ENCODE measurements at regions not wholly inside any gene's neighbourhood (a gene's known extent, or its start where the extent isn't known, plus 50 kb on each side); places are given as distances from the start of the nearest gene placed in this dataset.

DNA sequence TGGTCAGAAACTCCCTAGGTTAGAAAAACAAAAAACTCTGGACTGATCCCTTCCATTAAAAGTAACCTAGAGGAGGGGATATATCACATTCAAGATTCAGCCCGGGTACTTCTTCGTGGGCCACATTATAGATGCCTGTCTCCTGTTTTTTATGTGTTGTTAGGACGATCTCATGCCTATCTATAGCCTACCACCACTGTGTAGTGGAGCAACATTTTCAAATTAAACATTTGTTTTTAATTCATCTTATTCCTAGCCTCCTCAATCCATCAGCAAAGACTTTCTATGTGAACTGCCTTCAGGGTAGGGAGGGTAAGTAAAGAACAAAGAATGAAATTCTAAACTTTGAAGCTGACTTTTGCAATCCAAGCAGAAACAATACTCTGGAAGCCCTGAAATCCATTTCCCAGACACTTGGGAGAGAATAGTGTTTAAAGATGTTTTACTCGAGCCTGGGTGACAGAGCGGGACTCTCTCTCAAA lies 379.4 kb downstream of the ANXA1 start:
- Mint-ChIP-seq H3K4me1 (no peaks in the 10 kb centered on the region), H3K9me3 (no peaks in the 10 kb centered on the region), H3K4me3 (no peak overlapping the region), H3K27me3 (no peaks in the 10 kb centered on the region), H3K27ac (no peak overlapping the region), H3K36me3 (ENCODE audit: low read depth) (no peaks in the 10 kb centered on the region)
- intact Hi-C loops (cut with micrococcal nuclease), result no loop called here
- DNase-seq, result no peak

DNA sequence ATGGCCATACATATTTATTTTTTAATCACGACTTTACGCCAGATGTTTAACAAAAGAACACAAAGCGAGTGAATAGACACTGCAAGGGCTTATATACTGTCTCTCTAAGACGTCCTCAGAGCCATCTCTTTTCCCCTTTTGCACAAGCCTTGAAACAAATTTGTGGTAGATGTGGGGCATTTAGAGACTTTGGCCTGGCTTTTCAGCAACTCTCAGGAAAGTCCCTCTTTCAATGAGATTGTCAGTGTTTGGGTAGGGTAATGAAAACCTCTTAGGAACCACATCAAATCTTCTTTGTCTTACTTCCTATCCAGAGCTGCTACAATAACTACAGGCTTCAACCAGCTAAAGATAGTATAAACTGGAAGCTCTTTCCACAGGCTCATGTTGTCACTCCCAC lies 380.0 kb downstream of the ANXA1 start:
- Mint-ChIP-seq H3K4me1 (no peaks in the 10 kb centered on the region), H3K4me3 (no peak overlapping the region), H3K27me3 (no peaks in the 10 kb centered on the region), H3K36me3 (ENCODE audit: low read depth) (no peaks in the 10 kb centered on the region), H3K27ac (no peak overlapping the region), H3K9me3 (no peaks in the 10 kb centered on the region)
- intact Hi-C loops (cut with micrococcal nuclease), result no loop called here
- no peak for DNase-seq

DNA sequence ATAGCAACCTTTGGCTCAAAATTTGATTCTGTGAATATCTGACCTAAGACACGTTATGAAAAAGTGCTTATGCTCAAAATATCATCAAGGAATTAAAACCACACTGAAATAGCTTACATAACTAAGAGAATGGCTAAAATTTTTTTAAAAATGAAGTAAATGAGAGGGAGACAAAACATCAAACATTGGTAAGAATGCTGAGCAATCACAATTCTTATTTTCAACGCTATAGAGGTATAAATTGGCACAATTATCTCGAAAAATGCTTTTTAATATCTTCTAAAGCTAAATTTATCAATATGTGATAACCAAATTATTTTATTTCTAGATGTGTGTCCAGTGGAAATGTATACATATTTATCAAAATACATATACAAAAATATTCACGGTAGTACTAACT lies 381.3 kb downstream of the ANXA1 start:
- no peak for DNase-seq
- Mint-ChIP-seq H3K36me3 (ENCODE audit: low read depth) (no peaks in the 10 kb centered on the region), H3K9me3 (no peaks in the 10 kb centered on the region), H3K4me3 (no peak overlapping the region), H3K27me3 (no peaks in the 10 kb centered on the region), H3K4me1 (no peaks in the 10 kb centered on the region), H3K27ac (no peak overlapping the region)
- intact Hi-C loops (cut with micrococcal nuclease), result no loop called here

DNA sequence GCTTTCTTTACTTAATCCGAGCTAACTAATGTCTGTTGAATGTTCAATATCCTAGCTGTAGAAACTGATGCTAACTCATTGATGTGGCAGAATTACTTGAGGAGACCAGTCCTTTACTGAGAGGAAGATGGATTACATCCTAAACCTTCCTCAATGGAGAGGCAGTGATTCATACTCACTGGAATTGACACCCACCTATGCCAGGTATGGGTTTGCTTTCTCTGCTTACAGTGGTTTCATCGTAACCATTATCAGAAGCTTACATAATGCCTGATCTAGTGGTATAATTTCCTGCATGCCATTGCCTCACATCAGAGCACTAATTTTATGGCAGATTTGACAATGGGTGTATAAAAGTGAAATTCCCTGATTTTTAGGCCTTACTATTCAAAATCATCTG lies 384.7 kb downstream of the ANXA1 start:
- Mint-ChIP-seq H3K36me3 (ENCODE audit: low read depth) (no peaks in the 10 kb centered on the region), H3K27ac (no peak overlapping the region), H3K4me1 (no peaks in the 10 kb centered on the region), H3K4me3 (no peak overlapping the region), H3K9me3 (no peaks in the 10 kb centered on the region), H3K27me3 (no peaks in the 10 kb centered on the region)
- intact Hi-C loops (cut with micrococcal nuclease), result no loop called here
- DNase-seq, result no peak

DNA sequence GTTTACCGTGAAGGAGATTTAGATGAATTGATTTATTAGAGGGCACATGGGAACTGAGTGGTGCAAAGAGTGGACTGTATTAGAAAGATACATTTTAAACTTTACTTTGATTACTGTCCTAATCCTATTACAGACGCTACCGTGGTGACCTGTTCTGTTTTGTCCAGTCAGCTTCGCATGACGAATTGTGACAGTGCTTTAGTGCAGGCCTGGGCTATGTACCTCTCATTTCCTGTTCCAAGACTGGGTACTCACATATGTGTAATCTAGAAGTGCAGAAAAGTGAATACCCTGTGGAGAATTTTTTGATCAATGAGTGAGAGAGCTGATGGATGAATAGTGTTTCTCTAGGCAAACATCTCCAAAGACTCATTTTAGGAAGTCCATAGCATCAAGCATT lies 385.9 kb downstream of the ANXA1 start:
- H3K4me3 Mint-ChIP-seq, result no peak overlapping the region
- intact Hi-C loops (cut with micrococcal nuclease), result no loop called here
- no peaks in the 10 kb centered on the region for H3K27me3 Mint-ChIP-seq
- no peak overlapping the region for H3K27ac Mint-ChIP-seq
- H3K36me3 Mint-ChIP-seq (ENCODE audit: low read depth), result no peaks in the 10 kb centered on the region
- no peak for DNase-seq
- no peaks in the 10 kb centered on the region for H3K4me1 Mint-ChIP-seq
- no peaks in the 10 kb centered on the region for H3K9me3 Mint-ChIP-seq

DNA sequence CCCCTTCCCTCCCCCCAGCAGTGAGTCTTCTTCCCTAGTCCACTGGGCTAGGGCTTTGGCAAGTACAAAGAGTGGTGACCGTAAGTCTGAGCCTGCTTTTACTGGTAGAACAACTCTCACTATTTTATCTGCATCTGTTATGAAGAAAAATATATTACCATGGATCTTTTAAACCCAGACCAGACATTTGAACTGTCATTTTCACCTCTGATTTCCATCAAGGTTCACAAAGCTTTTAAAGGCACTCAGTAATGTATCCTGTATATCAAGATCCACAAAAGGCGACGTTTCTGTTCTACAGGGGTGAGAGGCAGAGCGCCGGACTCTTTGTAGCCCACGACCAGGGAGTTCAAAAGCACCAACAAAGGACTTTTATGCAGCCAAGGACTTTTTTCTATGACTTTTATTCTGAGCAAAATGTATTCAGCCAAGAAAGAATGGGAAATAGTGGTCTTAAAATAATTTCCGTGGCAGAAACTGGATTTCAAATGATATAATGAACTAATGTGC lies 388.3 kb downstream of the ANXA1 start:
- Mint-ChIP-seq H3K9me3 (no peaks in the 10 kb centered on the region), H3K36me3 (ENCODE audit: low read depth) (no peaks in the 10 kb centered on the region), H3K4me1 (no peaks in the 10 kb centered on the region), H3K4me3 (no peak overlapping the region), H3K27me3 (no peaks in the 10 kb centered on the region), H3K27ac (no peak overlapping the region)
- intact Hi-C loops (cut with micrococcal nuclease), result no loop called here
- DNase-seq, result no peak

DNA sequence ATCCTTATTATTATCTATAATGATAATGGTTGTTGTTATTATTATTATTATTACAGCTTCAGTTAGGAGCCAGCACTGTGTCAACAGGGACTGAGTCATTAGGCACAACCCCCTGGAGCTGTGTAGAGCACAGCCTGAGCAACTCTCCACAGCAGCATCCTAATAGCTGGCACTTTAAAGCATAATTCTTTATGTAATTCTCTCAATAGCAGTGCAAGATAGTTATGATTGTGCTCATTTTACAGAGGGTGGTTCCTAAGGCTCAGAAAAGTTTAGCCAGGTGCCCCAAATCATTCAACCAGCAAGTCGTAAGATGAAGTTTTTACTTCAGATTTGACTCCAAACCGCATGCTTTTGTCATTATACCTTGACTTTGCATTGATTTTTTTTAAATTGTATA lies 390.3 kb downstream of the ANXA1 start:
- intact Hi-C loops (cut with micrococcal nuclease), result no loop called here
- Mint-ChIP-seq H3K27me3 (no peaks in the 10 kb centered on the region), H3K27ac (no peak overlapping the region), H3K36me3 (ENCODE audit: low read depth) (no peaks in the 10 kb centered on the region), H3K4me3 (no peak overlapping the region), H3K4me1 (no peaks in the 10 kb centered on the region), H3K9me3 (no peaks in the 10 kb centered on the region)
- no peak for DNase-seq

DNA sequence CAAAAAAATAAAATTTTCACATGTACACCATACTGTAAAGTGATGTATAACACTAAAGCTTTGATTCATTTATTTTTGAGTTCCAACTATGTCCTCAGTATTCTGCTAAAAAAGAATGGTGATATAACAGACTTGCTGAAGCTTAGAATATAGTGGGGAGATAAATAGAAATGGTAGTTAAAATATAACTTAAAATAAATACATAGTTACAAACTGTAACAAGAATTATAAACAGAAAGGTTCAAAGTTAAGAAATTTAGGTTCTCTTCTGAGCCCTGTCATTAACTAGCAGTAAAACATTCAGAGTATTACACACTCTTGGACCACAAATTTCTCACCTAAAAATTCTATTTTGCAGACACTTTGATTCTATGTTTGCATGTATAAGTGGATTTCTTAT lies 392.1 kb downstream of the ANXA1 start:
- no peaks in the 10 kb centered on the region for H3K36me3 Mint-ChIP-seq (ENCODE audit: low read depth)
- H3K4me1 Mint-ChIP-seq, result no peaks in the 10 kb centered on the region
- no peak overlapping the region for H3K27ac Mint-ChIP-seq
- no peak overlapping the region for H3K4me3 Mint-ChIP-seq
- H3K27me3 Mint-ChIP-seq, result no peaks in the 10 kb centered on the region
- DNase-seq, result no peak
- no peaks in the 10 kb centered on the region for H3K9me3 Mint-ChIP-seq
- intact Hi-C loops (cut with micrococcal nuclease), result no loop called here

DNA sequence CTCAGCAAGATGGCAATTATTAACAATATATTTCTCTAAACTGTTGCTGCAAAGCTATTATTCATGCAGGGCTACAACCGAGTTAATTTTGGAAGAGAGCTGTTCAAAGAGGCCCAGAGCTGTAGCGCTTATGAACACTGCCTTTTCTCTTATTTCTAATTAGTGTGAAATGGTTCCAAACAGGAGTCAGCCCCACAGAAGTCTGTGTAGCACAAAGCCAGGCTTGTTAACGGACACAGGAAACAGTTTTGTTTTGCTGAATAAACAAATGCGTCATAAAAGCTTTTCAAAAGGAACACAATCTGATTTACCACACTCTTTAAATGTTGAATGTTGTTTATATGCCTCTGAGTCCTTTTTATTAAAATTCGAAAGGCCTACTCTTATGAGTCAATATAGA lies 396.5 kb downstream of the ANXA1 start:
- no peak overlapping the region for H3K4me3 Mint-ChIP-seq
- no peaks in the 10 kb centered on the region for H3K36me3 Mint-ChIP-seq (ENCODE audit: low read depth)
- intact Hi-C loops (cut with micrococcal nuclease), result no loop called here
- H3K4me1 Mint-ChIP-seq, result no peaks in the 10 kb centered on the region
- no peaks in the 10 kb centered on the region for H3K9me3 Mint-ChIP-seq
- H3K27me3 Mint-ChIP-seq, result no peaks in the 10 kb centered on the region
- H3K27ac Mint-ChIP-seq, result no peak overlapping the region
- DNase-seq, result no peak

DNA sequence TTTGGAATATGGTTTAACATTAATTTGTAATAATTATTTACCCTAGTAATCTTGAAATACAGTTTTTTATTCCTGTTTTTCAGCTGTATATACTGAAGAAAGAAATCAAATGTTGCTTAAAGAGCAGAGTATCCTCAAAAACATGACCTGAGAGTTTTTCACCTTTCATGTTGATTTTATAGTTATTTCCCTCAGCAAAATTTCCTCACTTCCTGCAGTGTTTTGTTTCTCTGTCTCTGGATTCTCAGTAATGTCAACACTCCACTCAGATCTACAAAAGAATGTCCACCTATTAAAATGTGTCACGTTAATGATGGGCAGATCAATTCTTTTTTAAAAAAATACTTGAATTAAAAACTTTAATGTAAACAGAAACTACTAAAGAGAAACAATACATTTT lies 398.3 kb downstream of the ANXA1 start:
- no peaks in the 10 kb centered on the region for H3K36me3 Mint-ChIP-seq (ENCODE audit: low read depth)
- no peak overlapping the region for H3K27ac Mint-ChIP-seq
- H3K4me1 Mint-ChIP-seq, result no peaks in the 10 kb centered on the region
- H3K27me3 Mint-ChIP-seq, result no peaks in the 10 kb centered on the region
- H3K4me3 Mint-ChIP-seq, result no peak overlapping the region
- no peaks in the 10 kb centered on the region for H3K9me3 Mint-ChIP-seq
- DNase-seq, result no peak
- intact Hi-C loops (cut with micrococcal nuclease), result no loop called here

DNA sequence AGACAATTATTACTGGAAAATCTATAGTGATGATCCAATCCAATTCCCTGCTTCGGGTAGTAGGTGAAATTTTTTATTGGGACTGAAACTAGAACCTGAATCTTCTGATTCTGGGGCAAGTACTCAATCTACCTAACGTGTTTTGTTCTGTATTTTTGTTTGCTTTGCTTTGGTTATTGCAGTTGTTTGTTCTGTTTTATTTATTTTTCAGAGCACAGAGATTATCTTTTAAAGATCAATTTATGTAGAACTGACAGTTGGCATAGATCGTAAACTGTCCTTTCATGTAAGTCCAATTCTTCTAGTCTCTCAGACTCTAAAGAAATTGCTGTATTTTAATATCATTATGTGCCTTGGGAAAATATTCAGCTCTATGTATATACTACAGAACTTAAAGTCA lies 401.6 kb downstream of the ANXA1 start:
- DNase-seq, result no peak
- Mint-ChIP-seq H3K4me1 (no peaks in the 10 kb centered on the region), H3K27me3 (no peaks in the 10 kb centered on the region), H3K9me3 (no peaks in the 10 kb centered on the region), H3K27ac (no peak overlapping the region), H3K36me3 (ENCODE audit: low read depth) (no peaks in the 10 kb centered on the region), H3K4me3 (no peak overlapping the region)
- intact Hi-C loops (cut with micrococcal nuclease), result no loop called here

DNA sequence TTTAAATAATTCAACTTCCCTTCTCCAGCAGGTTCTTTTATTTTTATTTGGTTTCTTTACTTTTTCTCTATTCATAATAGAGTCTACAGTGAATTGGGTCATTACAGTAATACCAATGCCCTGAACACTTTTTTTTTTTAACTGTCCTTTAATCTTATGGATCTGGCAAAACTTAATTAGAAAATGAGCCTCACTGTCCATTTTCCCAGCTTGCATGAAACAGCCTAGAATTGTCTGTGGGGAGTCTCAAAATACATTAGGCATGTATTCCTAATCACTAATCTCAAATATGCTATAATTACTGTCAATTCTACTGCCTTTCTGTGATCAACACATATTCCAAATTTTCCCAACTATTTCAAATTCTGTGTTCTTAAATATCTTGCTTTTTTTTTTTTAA lies 406.8 kb downstream of the ANXA1 start:
- intact Hi-C loops (cut with micrococcal nuclease), result no loop called here
- DNase-seq, result no peak
- Mint-ChIP-seq H3K4me3 (no peak overlapping the region), H3K4me1 (no peaks in the 10 kb centered on the region), H3K27ac (no peak overlapping the region), H3K27me3 (no peaks in the 10 kb centered on the region), H3K36me3 (ENCODE audit: low read depth) (no peaks in the 10 kb centered on the region), H3K9me3 (no peaks in the 10 kb centered on the region)

DNA sequence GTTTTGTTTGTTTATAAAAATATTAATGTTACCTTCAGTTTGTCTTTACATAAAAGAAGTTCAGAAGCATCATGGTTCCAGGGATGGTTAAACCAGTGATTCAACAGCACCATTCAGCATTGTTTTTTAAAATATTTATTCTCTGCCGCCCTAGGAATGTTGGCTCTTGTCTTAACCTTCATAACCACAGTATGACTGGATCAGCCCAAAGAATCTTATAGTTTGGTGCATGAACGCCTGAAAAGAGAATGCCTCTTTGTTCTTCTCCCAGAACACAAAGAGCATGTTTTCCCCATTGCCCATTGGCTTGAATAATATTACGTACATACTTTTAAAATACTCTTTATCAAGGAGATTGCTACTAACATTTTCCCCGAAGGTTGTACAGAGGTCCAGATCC lies 413.4 kb downstream of the ANXA1 start:
- H3K4me1 Mint-ChIP-seq, result no peaks in the 10 kb centered on the region
- no peaks in the 10 kb centered on the region for H3K36me3 Mint-ChIP-seq (ENCODE audit: low read depth)
- no peak overlapping the region for H3K4me3 Mint-ChIP-seq
- intact Hi-C loops (cut with micrococcal nuclease), result no loop called here
- no peak overlapping the region for H3K27ac Mint-ChIP-seq
- no peak for DNase-seq
- H3K9me3 Mint-ChIP-seq, result no peaks in the 10 kb centered on the region
- no peaks in the 10 kb centered on the region for H3K27me3 Mint-ChIP-seq

DNA sequence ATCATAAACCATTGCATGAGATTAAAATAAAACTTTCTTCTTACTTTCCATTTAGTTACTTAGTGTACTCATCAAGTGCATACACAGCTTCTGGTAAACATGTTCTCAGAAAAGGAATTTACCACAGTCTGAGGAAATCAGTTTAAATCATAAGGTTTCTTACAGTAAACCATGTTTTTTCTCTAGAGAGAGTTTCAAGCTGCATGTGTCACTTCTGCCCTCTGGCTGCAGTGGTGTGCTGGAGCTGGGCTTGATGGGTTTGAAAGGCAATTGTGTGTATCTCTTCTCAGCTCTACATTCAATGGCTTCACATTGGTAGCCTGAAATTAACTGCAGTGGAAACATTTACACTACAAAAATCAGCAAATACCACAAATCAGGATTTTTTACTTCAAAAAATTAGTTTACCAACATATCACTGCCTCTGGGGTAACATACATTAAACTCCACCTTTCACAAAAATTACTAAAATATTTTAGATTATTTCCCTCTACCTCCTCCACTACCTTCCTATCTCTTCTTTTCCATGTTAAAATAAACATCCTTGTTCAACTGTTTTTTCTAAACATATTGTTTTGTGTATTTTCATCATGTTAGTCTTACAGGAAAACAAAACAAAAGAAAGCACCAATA lies 414.3 kb downstream of the ANXA1 start:
- no peaks in the 10 kb centered on the region for H3K9me3 Mint-ChIP-seq
- no peak for DNase-seq
- no peak overlapping the region for H3K27ac Mint-ChIP-seq
- H3K4me1 Mint-ChIP-seq, result no peaks in the 10 kb centered on the region
- H3K27me3 Mint-ChIP-seq, result no peaks in the 10 kb centered on the region
- H3K36me3 Mint-ChIP-seq (ENCODE audit: low read depth), result no peaks in the 10 kb centered on the region
- no peak overlapping the region for H3K4me3 Mint-ChIP-seq
- intact Hi-C loops (cut with micrococcal nuclease), result no loop called here

DNA sequence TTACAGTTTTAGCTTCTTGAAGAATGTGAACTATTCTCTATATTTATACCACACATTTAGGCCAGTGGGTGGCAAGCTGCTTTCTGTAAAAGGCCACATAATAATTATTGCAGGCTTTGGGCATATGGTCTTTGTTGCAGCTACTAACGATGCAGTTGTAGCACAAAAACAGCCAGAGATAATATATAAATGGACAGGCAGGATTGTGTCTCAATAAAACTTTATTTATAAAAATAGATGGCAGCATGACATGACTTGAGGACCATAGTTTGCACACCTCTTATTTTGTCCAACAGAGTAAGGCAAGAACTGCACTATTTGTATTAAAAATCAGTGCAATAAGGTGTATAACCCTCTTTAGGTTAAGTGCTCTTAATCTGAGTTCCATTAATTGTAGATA lies 415.0 kb downstream of the ANXA1 start:
- Mint-ChIP-seq H3K9me3 (no peaks in the 10 kb centered on the region), H3K27ac (no peak overlapping the region), H3K4me1 (no peaks in the 10 kb centered on the region), H3K36me3 (ENCODE audit: low read depth) (no peaks in the 10 kb centered on the region), H3K4me3 (no peak overlapping the region), H3K27me3 (no peaks in the 10 kb centered on the region)
- no peak for DNase-seq
- intact Hi-C loops (cut with micrococcal nuclease), result no loop called here

Measured in activated CD4-positive, alpha-beta T cell treated with anti-CD3 and anti-CD28 coated beads, Interleukin-2, amount 10 ng/mL, durations not matched to agents 24 days and 14 days (primary cell).